KBM-7 (cell line): ENCODE measurements at regions not wholly inside any gene's neighbourhood (a gene's known extent, or its start where the extent isn't known, plus 50 kb on each side); places are given as distances from the start of the nearest gene placed in this dataset.
"Not testable (repeated sequence)": the region's sequence is repeated elsewhere in the genome, so short reads cannot be mapped to it uniquely, and the experiment has no call there.

Source experiments
- DNase-seq: peaks from one replicate; pipeline ENCODE4 v3.0.0-alpha.2; 2015
- in situ Hi-C: fragments of 300-500 bp; cut with MboI; formaldehyde crosslinking; loops from 2 replicates; pipeline ENCODE4 v1.14.3; 2020; ENCODE audit warnings: low sequenced_read_pairs, low pct_unique_long_range_greater_than_20kb, mixed read lengths

GRCh38 chr6:48611332-48611731, 500.3 kb upstream of the PTCHD4 start:
- in situ Hi-C loops: no loop called here

GRCh38 chr6:48610846-48611245, 499.8 kb upstream of the PTCHD4 start:
- DNase-seq: no peak
- in situ Hi-C loops: no loop called here

More at GRCh38 chr6:48611332-48611731, 500.3 kb upstream of the PTCHD4 start:
- DNase-seq: no peak

DNA sequence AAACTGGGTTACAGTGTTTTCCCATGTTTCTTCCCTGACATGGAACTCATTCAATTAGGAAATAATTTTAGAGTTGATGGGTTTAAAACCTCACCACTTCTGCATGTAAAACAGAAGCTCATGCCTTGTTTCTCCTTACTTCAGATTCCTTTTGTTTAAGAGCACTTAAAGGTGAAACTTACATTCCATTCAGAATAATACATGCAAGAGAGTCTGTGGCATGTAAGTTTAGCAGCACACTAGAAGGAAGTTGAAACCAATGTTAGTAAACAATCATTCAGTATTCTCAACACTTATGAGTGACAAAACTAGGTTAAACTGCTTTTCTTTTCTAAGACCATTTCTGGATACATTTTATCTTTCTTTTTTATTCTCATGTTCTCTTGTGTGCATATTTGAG, 495.6 kb upstream of the PTCHD4 start:
- in situ Hi-C loops: no loop called here
- no peak for DNase-seq

DNA sequence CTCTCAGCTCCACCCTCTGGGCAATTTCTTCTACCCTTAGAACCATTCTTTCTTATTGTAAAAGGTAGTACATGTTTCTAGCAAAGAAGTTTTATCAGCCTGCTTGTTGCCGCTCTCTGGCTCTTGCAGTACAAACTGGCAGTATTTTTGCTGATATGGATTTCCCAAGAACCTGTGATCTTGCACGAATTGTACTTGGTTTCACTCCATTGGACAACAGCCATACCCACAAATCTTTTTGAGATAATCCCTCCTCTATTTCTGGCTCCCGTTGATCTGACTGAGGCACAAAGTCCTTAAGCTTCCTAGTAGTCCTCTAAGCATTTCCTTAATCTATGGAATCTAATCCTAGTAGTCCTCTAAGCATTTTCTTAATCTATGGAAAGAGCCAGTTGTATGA, 487.0 kb upstream of the PTCHD4 start:
- DNase-seq: no peak
- in situ Hi-C loops: no loop called here

GRCh38 chr6:48596830-48597229, 485.8 kb upstream of the PTCHD4 start:
- in situ Hi-C loops: no loop called here
- DNase-seq: no peak

GRCh38 chr6:48591158-48591557, 480.2 kb upstream of the PTCHD4 start:
- DNase-seq, in situ Hi-C loops: not testable (repeated sequence)

DNA sequence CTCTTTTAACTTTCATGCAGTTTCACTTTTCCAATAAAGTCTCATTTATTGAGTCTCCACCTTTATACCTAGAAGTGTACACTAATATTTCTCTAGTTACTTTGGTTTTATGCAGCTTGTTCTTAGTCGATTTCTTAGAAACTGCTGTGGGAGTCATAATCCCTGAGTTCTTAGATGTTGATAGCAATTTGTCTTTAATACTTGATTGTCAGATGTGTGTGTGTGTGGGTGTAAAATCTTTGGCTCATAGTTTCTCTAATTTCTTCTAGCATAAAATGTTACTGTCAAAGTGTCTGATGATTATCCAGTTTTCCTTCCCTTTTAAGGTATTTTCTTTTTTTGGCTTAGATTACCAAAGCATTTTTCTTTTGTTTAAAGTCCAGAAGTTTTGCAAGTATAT, 473.8 kb upstream of the PTCHD4 start:
- DNase-seq: no peak
- in situ Hi-C loops: no loop called here

GRCh38 chr6:48570656-48571055, 459.7 kb upstream of the PTCHD4 start:
- in situ Hi-C loops: no loop called here
- DNase-seq: no peak

DNA sequence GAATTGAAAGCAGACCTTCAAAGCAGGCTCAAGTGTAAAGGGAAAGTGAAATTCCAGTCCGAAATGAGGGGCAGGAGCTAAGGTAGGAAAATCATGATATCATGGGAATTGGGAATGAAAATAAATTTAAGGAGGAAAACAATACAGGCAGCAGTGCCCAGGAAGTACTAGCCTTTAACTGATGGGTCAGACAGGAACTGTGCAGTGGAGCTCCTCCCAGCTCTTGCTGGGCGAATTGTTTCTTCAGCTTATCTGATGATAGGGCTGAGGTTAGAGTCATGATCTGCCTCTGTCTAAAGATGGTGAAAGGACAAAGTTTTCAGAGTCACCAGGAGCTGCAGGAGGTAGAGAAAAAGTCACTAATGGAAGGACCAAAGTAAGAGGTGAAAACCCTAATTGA, 457.9 kb upstream of the PTCHD4 start:
- no peak for DNase-seq
- in situ Hi-C loops: no loop called here

DNA sequence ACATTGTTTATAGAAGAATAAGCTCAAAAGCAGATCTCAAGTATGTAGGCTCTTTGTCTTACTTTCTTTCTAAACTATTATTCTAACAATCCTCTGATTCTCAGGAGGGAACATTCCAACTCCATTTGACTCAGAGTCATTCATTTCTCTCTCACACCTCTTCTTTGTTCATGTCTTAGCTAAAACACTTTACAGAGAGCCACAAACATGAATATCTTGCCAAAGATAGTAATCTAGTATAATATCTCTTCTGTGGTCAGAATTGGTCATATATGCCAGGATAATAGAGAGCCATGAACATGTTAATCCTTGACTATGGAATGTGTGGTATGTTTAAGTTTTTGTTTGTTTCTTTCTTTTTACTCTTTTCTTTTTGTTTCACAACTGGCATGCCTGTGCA, 456.0 kb upstream of the PTCHD4 start:
- in situ Hi-C loops: no loop called here
- DNase-seq: no peak

- DNase-seq: no peak
- in situ Hi-C loops: no loop called here
Measured at GRCh38 chr6:48564036-48564820, 453.2 kb upstream of the PTCHD4 start.

GRCh38 chr6:48563433-48563832, 452.4 kb upstream of the PTCHD4 start:
- in situ Hi-C loops: no loop called here
- no peak for DNase-seq

DNA sequence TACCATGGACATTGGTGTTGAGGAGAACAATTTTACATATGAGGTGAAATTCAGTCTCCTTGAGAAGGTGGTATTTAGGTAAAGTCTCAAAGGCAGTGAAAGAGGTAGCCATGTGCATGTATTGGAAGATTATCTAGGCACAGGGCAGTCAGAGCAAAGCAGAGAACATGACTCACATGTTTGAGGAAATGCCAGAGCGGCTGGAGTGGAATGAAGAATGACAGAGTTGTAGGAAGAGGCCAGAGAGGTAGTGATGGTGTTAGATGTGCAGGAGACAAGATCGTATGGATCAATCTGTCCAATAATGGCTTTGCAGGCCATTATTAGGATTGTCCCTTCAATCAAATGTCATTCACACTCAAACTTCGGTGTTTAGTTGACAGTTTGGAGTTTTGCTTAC, 449.4 kb upstream of the PTCHD4 start:
- in situ Hi-C loops: no loop called here

DNA sequence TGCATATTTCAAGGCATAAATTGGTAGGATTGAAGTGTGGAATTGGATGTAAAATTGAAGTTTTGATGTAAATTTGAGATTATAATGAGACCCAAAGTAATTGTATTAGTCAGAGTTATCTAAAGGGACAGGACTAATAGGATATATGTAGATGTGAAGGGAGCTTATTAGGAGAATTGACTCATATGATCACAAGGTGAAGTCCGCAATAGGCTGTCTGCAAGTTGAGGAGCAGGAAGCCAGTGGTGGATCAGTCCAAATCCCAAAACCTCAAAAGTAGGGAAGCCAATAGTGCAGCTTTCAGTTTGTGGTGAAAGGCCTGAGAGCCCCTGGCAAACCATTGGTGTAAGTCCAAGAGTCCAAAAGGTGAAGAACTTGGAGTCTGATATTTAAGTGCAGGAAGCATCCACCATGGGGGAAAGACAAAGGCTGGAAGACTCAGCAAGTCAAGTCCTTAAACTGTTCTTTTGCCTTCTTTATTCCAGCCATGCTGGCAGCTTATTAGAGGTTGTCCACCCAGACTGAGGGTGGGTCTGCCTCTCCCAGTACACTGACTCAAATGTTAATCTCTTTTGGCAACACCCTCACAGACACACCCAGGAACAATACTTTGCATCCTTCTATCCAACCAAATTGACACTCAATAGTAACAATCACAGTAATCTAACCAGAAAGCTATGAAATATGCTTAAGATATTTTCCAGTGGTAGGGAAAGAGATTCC, 442.6 kb upstream of the PTCHD4 start:
- in situ Hi-C loops: no loop called here
- DNase-seq: no peak

More for the DNA sequence above, 449.4 kb upstream of the PTCHD4 start:
- DNase-seq: no peak

GRCh38 chr6:48552905-48553304, 441.9 kb upstream of the PTCHD4 start:
- in situ Hi-C loops: no loop called here
- DNase-seq: no peak

DNA sequence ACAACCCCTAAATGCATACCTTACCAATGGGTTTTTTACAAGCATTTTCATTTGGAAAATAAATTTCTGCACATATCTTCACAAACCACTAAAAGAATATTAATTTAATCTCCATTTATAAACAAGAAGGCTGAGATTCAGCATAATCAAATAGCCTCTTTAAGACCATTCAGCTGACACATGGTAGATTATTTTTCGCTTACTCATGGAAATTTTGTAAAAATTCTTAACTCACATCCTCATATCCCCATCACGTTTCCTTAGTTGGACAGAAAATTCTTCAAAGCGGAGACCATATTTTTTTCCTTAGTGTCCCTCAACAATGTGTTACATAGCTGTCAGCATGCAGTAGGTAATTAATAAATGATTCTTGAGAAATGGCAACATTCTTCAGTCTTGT, 439.6 kb upstream of the PTCHD4 start:
- no peak for DNase-seq
- in situ Hi-C loops: no loop called here

DNA sequence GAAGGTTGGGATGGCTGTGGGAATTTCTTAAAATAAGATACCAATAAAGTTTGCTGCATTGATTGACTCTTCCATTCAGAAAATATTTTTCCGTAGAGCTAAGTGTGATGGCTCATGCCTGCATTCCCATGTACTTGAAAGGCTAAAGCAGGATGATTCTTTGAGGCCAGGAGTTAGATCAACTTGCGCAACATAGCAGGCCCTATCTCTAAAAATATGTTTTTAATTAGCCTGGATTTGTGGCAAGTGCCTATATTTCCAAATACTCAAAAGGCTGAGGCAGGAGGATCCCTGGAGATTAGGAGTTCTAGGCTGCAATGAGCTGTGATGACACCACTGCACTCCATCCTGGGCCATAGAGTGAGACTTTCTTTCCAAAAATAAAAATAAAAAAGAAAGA, 431.2 kb upstream of the PTCHD4 start:
- no peak for DNase-seq
- in situ Hi-C loops: no loop called here

DNA sequence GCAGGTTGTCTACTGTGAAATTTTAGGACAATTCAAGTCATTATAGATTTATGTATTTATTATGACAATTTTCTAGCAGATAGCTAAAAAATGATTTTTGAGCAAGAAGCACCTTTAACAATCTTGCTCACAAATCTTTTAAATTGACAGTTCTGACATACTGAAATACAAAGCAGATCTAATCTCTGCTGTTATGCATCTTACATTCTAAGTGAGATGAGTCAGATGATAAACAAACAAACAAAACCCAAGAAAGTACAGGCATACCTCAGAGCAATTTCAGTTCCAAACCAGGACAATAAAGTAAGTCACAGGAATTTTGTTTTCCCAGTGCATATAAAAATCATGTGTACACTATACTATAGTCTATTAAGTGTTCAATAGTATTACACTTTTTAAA, 430.7 kb upstream of the PTCHD4 start:
- in situ Hi-C loops: no loop called here
- no peak for DNase-seq

GRCh38 chr6:48535582-48536009, 424.6 kb upstream of the PTCHD4 start:
- peak; percentile 87 for DNase-seq
- in situ Hi-C loops: no loop called here

DNA sequence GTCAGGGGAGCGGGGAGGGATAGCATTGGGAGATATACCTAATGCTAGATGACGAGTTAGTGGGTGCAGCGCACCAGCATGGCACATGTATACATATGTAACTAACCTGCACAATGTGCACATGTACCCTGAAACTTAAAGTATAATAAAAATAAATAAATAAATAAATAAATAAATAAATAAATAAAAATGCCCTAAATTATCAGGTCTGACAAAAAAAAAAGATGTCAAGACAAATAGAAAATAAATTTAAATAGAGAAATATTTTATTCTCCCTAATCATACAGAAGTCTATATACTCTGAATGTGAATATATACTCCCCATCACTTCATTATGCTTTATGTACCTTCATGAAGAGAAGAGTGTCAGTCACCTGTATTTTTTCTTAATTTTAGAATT, 420.0 kb upstream of the PTCHD4 start:
- in situ Hi-C loops, DNase-seq: not testable (repeated sequence)

GRCh38 chr6:48525849-48526248, 414.9 kb upstream of the PTCHD4 start:
- no peak for DNase-seq
- in situ Hi-C loops: no loop called here
